ENCODE measurements at regions not wholly inside any gene's neighbourhood (a gene's known extent, or its start where the extent isn't known, plus 50 kb on each side); places are given as distances from the start of the nearest gene placed in this dataset.

- TF ChIP-seq BMI1 (IDR thresholded peaks at IDR 0.05; ENCODE audit: borderline replicate concordance) (no peak), NKRF (conservative IDR thresholded peaks at IDR 0.05) (no peak), CEBPZ (IDR thresholded peaks at IDR 0.05; ENCODE audit: low read depth, low read length) (no peak), MAX (IDR thresholded peaks at IDR 0.05; ENCODE audit: low read depth, low read length) (peak; percentile 17; the same call in 1 of the 2 replicates), SMAD5 (IDR thresholded peaks at IDR 0.05; ENCODE audit: low read depth) (no peak), SMC3 (IDR thresholded peaks at IDR 0.05; ENCODE audit: borderline replicate concordance, low read length) (no peak; the same call in 1 of the 2 replicates), ETV6 (conservative IDR thresholded peaks at IDR 0.05 in 1 of 2, IDR thresholded peaks at IDR 0.05 in 1 of 2; ENCODE audit: borderline replicate concordance in 1 of 2, low read depth in 1 of 2) (no peak; a peak in 1 of 4 replicates), MEF2A (IDR thresholded peaks at IDR 0.05; ENCODE audit: insufficient read depth, low read depth, low read length) (no peak), MXI1 (IDR thresholded peaks at IDR 0.05; ENCODE audit: low read depth, low read length) (peak; percentile 53; the same call in 1 of the 2 replicates), E4F1 (IDR thresholded peaks at IDR 0.05; ENCODE audit: borderline replicate concordance, partially characterized antibody) (no peak), PML (IDR thresholded peaks at IDR 0.05; ENCODE audit: low read length) (0 out of 2 replicates have a peak, but pooled peaks have one; percentile 28), CHD4 (IDR thresholded peaks at IDR 0.05) (no peak), NFXL1 (IDR thresholded peaks at IDR 0.05; ENCODE audit: borderline replicate concordance) (no peak), JUND (IDR thresholded peaks at IDR 0.05; ENCODE audit: low read depth, low read length) (no peak), POLR2AphosphoS2 (IDR thresholded peaks at IDR 0.05; ENCODE audit: low read depth, low read length) (no peak), RELB (IDR thresholded peaks at IDR 0.05; ENCODE audit: low read depth) (peak; percentile 73)
Measured at GRCh38 chr1:244319283-244320132, 132.2 kb downstream of the ADSS2 start (continued).
